ENCODE measurements at regions not wholly inside any gene's neighbourhood (a gene's known extent, or its start where the extent isn't known, plus 50 kb on each side); places are given as distances from the start of the nearest gene placed in this dataset.

GRCh38 chr22:47281126-47282106 is 519.0 kb downstream of the TBC1D22A start:
- no peak overlapping the region for H3K27ac ChIP-seq
- TF ChIP-seq CTCF (conservative IDR thresholded peaks at IDR 0.05) = no peak

GRCh38 chr22:47280301-47280700 is 517.9 kb downstream of the TBC1D22A start:
- no peak overlapping the region for H3K27ac ChIP-seq
- TF ChIP-seq CTCF (conservative IDR thresholded peaks at IDR 0.05) = no peak

- TF ChIP-seq CTCF (conservative IDR thresholded peaks at IDR 0.05) = no peak
- no peak overlapping the region for H3K27ac ChIP-seq
Observed at GRCh38 chr22:47279746-47280145, 517.3 kb downstream of the TBC1D22A start.

GRCh38 chr22:47279337-47279736 is 516.9 kb downstream of the TBC1D22A start:
- no peak overlapping the region for H3K27ac ChIP-seq
- TF ChIP-seq CTCF (conservative IDR thresholded peaks at IDR 0.05) = no peak

- no peak overlapping the region for H3K27ac ChIP-seq
- no peak for TF ChIP-seq CTCF (conservative IDR thresholded peaks at IDR 0.05)
Observed at GRCh38 chr22:47278655-47279054, 516.2 kb downstream of the TBC1D22A start.

- no peak overlapping the region for H3K27ac ChIP-seq
- no peak for TF ChIP-seq CTCF (conservative IDR thresholded peaks at IDR 0.05)
Observed at GRCh38 chr22:47277531-47277930, 515.1 kb downstream of the TBC1D22A start.

GRCh38 chr22:47276991-47277390 is 514.5 kb downstream of the TBC1D22A start:
- no peak overlapping the region for H3K27ac ChIP-seq
- TF ChIP-seq CTCF (conservative IDR thresholded peaks at IDR 0.05) = no peak

Data from VCaP (cell line).